GM19043 (cell line): ENCODE measurements at regions not wholly inside any gene's neighbourhood (a gene's known extent, or its start where the extent isn't known, plus 50 kb on each side); places are given as distances from the start of the nearest gene placed in this dataset.
A peak's percentile ranks its signal among the peaks of the same experiment; 100 is the strongest.
"Not testable (repeated sequence)": the region's sequence is repeated elsewhere in the genome, so short reads cannot be mapped to it uniquely, and the experiment has no call there.

Experiments used
- ATAC-seq: cut with Tn5 transposase; IDR thresholded peaks from one replicate; pipeline ENCODE4 v1.9.1; 2021; ENCODE audit warnings: low read depth; ENCODE audit not compliant: unreplicated experiment

GRCh38 chr6:166708460-166708859, 81.4 kb upstream of the RPS6KA2 start:
- ATAC-seq, result no peak

GRCh38 chr6:166707045-166707444, 80.0 kb upstream of the RPS6KA2 start:
- ATAC-seq, result peak; percentile 59

- ATAC-seq, result no peak
These were observed 78.0 kb upstream of the RPS6KA2 start for GRCh38 chr6:166705069-166705468.

- no peak for ATAC-seq
These were observed 77.1 kb upstream of the RPS6KA2 start for GRCh38 chr6:166704171-166704570.

GRCh38 chr6:166703149-166703710, 76.2 kb upstream of the RPS6KA2 start:
- no peak for ATAC-seq

GRCh38 chr6:166701424-166701823, 74.4 kb upstream of the RPS6KA2 start:
- ATAC-seq, result not testable (repeated sequence)

- ATAC-seq, result not testable (repeated sequence)
These were observed 73.8 kb upstream of the RPS6KA2 start for GRCh38 chr6:166700871-166701270.

GRCh38 chr6:166697113-166697512, 70.1 kb upstream of the RPS6KA2 start:
- no peak for ATAC-seq

- ATAC-seq, result no peak
These were observed 66.8 kb upstream of the RPS6KA2 start for GRCh38 chr6:166693880-166694279.

GRCh38 chr6:166692723-166693302, 65.8 kb upstream of the RPS6KA2 start:
- ATAC-seq, result no peak

GRCh38 chr6:166691746-166692145, 64.7 kb upstream of the RPS6KA2 start:
- ATAC-seq, result no peak

- no peak for ATAC-seq
These were observed 64.1 kb upstream of the RPS6KA2 start for GRCh38 chr6:166691199-166691598.

GRCh38 chr6:166689687-166690086, 62.6 kb upstream of the RPS6KA2 start:
- ATAC-seq, result no peak

GRCh38 chr6:166688901-166689300, 61.9 kb upstream of the RPS6KA2 start:
- ATAC-seq, result no peak

- no peak for ATAC-seq
These were observed 60.8 kb upstream of the RPS6KA2 start for GRCh38 chr6:166687879-166688205.

GRCh38 chr6:166687070-166687878, 60.2 kb upstream of the RPS6KA2 start:
- no peak for ATAC-seq

- no peak for ATAC-seq
These were observed 59.3 kb upstream of the RPS6KA2 start for GRCh38 chr6:166686317-166686716.

GRCh38 chr6:166684866-166685265, 57.8 kb upstream of the RPS6KA2 start:
- no peak for ATAC-seq

- no peak for ATAC-seq
These were observed 57.1 kb upstream of the RPS6KA2 start for GRCh38 chr6:166684170-166684569.

GRCh38 chr6:166683477-166683876, 56.4 kb upstream of the RPS6KA2 start:
- ATAC-seq, result no peak

GRCh38 chr6:166679566-166679965, 52.5 kb upstream of the RPS6KA2 start:
- ATAC-seq, result no peak

- no peak for ATAC-seq
These were observed 51.4 kb upstream of the RPS6KA2 start for GRCh38 chr6:166678426-166678825.
